Spleen (tissue), 11 donors: ENCODE measurements at regions not wholly inside any gene's neighbourhood (a gene's known extent, or its start where the extent isn't known, plus 50 kb on each side); places are given as distances from the start of the nearest gene placed in this dataset.
"Not testable (repeated sequence)": the region's sequence is repeated elsewhere in the genome, so short reads cannot be mapped to it uniquely, and the experiment has no call there.

Source experiments
- DNase-seq: peaks from one replicate; pipeline ENCODE4 v3.0.0-alpha.2; 2020
- H3K27ac ChIP-seq, 8 donors: fragments of 200-600 bp; sonication (generic) in 7 of 8; 1 replicate in 4 of 8; 2 replicates in 4 of 8; pipeline versions ENCODE4 v1.5.0 to v1.8.0; 2016 to 2021; ENCODE audit warnings: inconsistent platforms in 4 of 8, mild to moderate bottlenecking in 4 of 8, moderate library complexity in 1 of 8
- H3K27me3 ChIP-seq, 7 donors: fragments of 200-600 bp; sonication (generic) in 6 of 7; replicated peaks in 1 of 7; 1 replicate in 4 of 7; 2 replicates in 3 of 7; pipeline versions ENCODE4 v1.5.0 to v1.8.0; 2016 to 2021; ENCODE audit warnings: inconsistent platforms in 3 of 7, mild to moderate bottlenecking in 1 of 7
- H3K36me3 ChIP-seq, 6 donors: fragments of 200-600 bp; sonication (generic) in 5 of 6; 1 replicate in 4 of 6; 2 replicates in 2 of 6; pipeline versions ENCODE4 v1.5.0 to v1.8.0; 2016 to 2021; ENCODE audit warnings: inconsistent platforms in 2 of 6
- H3K4me1 ChIP-seq, 6 donors: fragments of 200-600 bp; sonication (generic) in 5 of 6; 1 replicate in 3 of 6; 2 replicates in 3 of 6; pipeline versions ENCODE4 v1.5.0 to v1.8.0; 2016 to 2021; ENCODE audit warnings: inconsistent platforms in 3 of 6
- H3K4me3 ChIP-seq, 8 donors: fragments of 200-600 bp; sonication (generic) in 7 of 8; 1 replicate in 4 of 8; 2 replicates in 4 of 8; pipeline versions ENCODE4 v1.5.0 to v1.8.0; 2016 to 2021; ENCODE audit warnings: inconsistent platforms in 4 of 8, mild to moderate bottlenecking in 4 of 8, moderate library complexity in 2 of 8
- H3K9me3 ChIP-seq, 8 donors: fragments of 200-600 bp; sonication (generic) in 7 of 8; 1 replicate in 4 of 8; 2 replicates in 4 of 8; pipeline versions ENCODE4 v1.5.0 to v1.8.0; 2016 to 2021; ENCODE audit warnings: inconsistent platforms in 4 of 8
- POLR2A ChIP-seq, 3 donors: fragments of 450-650 bp; IDR thresholded peaks; one replicate each; pipeline ENCODE4 v1.5.1; 2017; ENCODE audit warnings: antibody characterized with exemption in 3 of 3, mild to moderate bottlenecking in 1 of 3
- POLR2AphosphoS5 ChIP-seq, 3 donors: sonication (generic); formaldehyde crosslinking; IDR thresholded peaks; one replicate each; pipeline ENCODE4 v1.5.1; 2017; ENCODE audit warnings: antibody characterized with exemption in 3 of 3
- WGBS, 5 donors: extraction: QIAGEN DNeasy Blood & Tissue Kit in 3 of 5; methylation state at CpG; one replicate each; pipeline versions ENCODE4 v1.1.5 to v1.1.7; 2013 to 2018; 5-methylcytosine and 5-hydroxymethylcytosine counted together
- intact Hi-C: fragments of 100-400 bp; cut with DNase I; formaldehyde crosslinking; loops from one replicate; pipeline ENCODE4 v1.15.0; 2023; ENCODE audit warnings: low total_unique reads
- TF ChIP-seq, protein P1 (sequence below), 11 experiments: fragments of 200-600 bp in 7 of 11; fragments of 450-650 bp in 4 of 11; sonication (generic) in 4 of 11; IDR thresholded peaks in 8 of 11; conservative IDR thresholded peaks in 3 of 11; 1 replicate in 7 of 11; 2 replicates in 4 of 11; pipeline versions ENCODE4 v1.4.0 to v1.8.0; 2016 to 2021; ENCODE audit warnings: antibody characterized with exemption in 11 of 11, inconsistent platforms in 4 of 11, mild to moderate bottlenecking in 1 of 11
- donor health status: healthy with polysubstance abuse.
- donor health status: DM: no; HTN: no; CAD: no; lungs with moderate emphysema.
- donor health status: DM: no; HTN: no; CAD: no.
- donor health status: Bipolar disorder and iron deficiency.
- donor health status: healthy.
- donor health status: DM: no; HTN: no; CAD: no.
- donor health status: DM: yes; HTN: yes; CAD: no.

DNA sequence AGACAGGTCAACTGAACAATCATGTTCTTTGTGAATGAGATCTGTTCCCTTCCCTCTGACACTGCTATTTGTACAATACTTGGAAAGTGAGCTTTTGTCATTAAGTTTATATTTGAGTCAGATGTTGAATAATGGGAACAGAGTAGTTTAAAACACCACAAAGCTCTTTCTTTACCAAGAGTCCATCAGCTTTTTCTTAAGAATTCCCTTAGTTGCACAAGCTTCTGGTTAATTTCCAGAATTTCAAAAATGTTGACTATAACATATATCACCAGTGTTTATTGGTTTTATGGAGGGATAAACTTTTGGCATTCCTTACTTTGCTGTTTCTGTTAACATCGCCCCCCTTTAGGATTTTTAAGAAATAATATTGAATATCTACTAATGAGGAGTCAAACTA, 403.7 kb downstream of the CCDC85A start:
- H3K9me3 ChIP-seq, result no peaks in the 10 kb centered on the region
- no peak overlapping the region for H3K4me3 ChIP-seq
- TF ChIP-seq POLR2A (IDR thresholded peaks at IDR 0.05), result no peak
- no peak for TF ChIP-seq POLR2AphosphoS5 (IDR thresholded peaks at IDR 0.05)
- TF ChIP-seq, protein P1, sequence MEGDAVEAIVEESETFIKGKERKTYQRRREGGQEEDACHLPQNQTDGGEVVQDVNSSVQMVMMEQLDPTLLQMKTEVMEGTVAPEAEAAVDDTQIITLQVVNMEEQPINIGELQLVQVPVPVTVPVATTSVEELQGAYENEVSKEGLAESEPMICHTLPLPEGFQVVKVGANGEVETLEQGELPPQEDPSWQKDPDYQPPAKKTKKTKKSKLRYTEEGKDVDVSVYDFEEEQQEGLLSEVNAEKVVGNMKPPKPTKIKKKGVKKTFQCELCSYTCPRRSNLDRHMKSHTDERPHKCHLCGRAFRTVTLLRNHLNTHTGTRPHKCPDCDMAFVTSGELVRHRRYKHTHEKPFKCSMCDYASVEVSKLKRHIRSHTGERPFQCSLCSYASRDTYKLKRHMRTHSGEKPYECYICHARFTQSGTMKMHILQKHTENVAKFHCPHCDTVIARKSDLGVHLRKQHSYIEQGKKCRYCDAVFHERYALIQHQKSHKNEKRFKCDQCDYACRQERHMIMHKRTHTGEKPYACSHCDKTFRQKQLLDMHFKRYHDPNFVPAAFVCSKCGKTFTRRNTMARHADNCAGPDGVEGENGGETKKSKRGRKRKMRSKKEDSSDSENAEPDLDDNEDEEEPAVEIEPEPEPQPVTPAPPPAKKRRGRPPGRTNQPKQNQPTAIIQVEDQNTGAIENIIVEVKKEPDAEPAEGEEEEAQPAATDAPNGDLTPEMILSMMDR (IDR thresholded peaks at IDR 0.05 in 8 of 11, conservative IDR thresholded peaks at IDR 0.05 in 3 of 11), result no peak
- H3K4me1 ChIP-seq, result no peaks in the 10 kb centered on the region
- no peaks in the 10 kb centered on the region for H3K36me3 ChIP-seq
- intact Hi-C loops, result no loop called here
- H3K27me3 ChIP-seq, result no peaks in the 10 kb centered on the region
- WGBS, 5 donors, result 67 to 91% (median 77%) methylated on average over 1 of the region's 1 CpG
- no peak for DNase-seq
- H3K27ac ChIP-seq, result no peak overlapping the region

DNA sequence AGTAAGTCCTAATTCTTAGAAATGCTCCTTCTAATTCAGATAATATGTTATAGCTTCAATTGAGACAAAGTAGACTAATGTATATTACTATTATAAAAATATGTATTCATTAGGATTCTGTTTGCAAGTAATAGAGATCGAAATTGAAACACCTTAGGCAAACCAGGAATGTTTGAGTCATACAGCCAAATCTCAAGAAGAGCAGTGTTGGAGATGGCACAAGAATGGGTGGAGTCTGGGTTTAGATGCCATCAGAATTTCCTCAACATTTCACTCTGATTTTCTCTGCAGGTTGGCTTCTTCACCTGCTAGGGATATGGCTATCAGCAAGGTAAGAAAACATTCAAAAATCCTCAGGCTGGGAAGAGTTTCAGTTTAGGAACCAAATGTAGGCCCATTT, 405.4 kb downstream of the CCDC85A start:
- Histone ChIP-seq H3K4me1 (no peaks in the 10 kb centered on the region), H3K4me3 (no peak overlapping the region), H3K9me3 (peaks cover 0 to 3% (median 0%) of the 10 kb centered on the region in 8 donors), H3K36me3 (no peaks in the 10 kb centered on the region), H3K27ac (no peak overlapping the region), H3K27me3 (no peaks in the 10 kb centered on the region)
- TF ChIP-seq POLR2A (IDR thresholded peaks at IDR 0.05) (no peak), POLR2AphosphoS5 (IDR thresholded peaks at IDR 0.05) (no peak)
- TF ChIP-seq, protein P1 (IDR thresholded peaks at IDR 0.05 in 8 of 11, conservative IDR thresholded peaks at IDR 0.05 in 3 of 11), result no peak
- no peak for DNase-seq
- 68 to 85% (median 74%) methylated on average over 1 of the region's 1 CpG for WGBS, 5 donors
- intact Hi-C loops, result no loop called here

- Histone ChIP-seq H3K27me3 (no peaks in the 10 kb centered on the region), H3K4me1 (no peaks in the 10 kb centered on the region), H3K9me3 (peaks cover 0 to 6% (median 0%) of the 10 kb centered on the region in 8 donors), H3K27ac (no peak overlapping the region), H3K4me3 (no peak overlapping the region), H3K36me3 (no peaks in the 10 kb centered on the region)
- no peak for DNase-seq
- TF ChIP-seq, protein P1 (IDR thresholded peaks at IDR 0.05 in 8 of 11, conservative IDR thresholded peaks at IDR 0.05 in 3 of 11), result no peak
- no peak for TF ChIP-seq POLR2AphosphoS5 (IDR thresholded peaks at IDR 0.05)
- TF ChIP-seq POLR2A (IDR thresholded peaks at IDR 0.05), result no peak
- intact Hi-C loops, result no loop called here
Measured at GRCh38 chr2:56589835-56590234, 406.0 kb downstream of the CCDC85A start.

DNA sequence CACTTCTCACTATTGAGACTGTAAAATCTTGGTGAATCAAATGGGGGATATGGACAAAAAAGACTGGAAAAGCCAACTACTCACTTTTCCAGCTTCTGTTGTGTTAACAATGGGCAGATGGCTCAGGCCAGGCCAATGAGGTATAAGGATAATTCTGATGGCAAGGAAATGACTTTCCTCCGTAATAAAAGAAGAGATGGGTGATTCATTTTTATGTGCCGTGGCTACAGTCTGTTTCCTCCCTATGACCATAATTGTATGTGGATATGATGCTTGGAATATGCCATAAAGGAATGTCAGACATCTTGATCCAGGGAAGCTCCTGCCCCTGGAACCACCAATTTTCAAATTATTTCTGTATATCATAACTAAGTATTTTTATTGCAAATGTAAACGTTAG, 406.8 kb downstream of the CCDC85A start:
- Histone ChIP-seq H3K4me3 (no peak overlapping the region), H3K27me3 (no peaks in the 10 kb centered on the region), H3K27ac (no peak overlapping the region), H3K4me1 (no peaks in the 10 kb centered on the region), H3K36me3 (no peaks in the 10 kb centered on the region), H3K9me3 (peaks cover 0 to 10% (median 0%) of the 10 kb centered on the region in 8 donors)
- intact Hi-C loops, result no loop called here
- TF ChIP-seq, protein P1 (IDR thresholded peaks at IDR 0.05 in 8 of 11, conservative IDR thresholded peaks at IDR 0.05 in 3 of 11), result no peak
- TF ChIP-seq POLR2AphosphoS5 (IDR thresholded peaks at IDR 0.05), result no peak
- no peak for TF ChIP-seq POLR2A (IDR thresholded peaks at IDR 0.05)
- no peak for DNase-seq
- 42 to 87% (median 49%) methylated on average over 3 of the region's 3 CpGs for WGBS, 5 donors

GRCh38 chr2:56606086-56606485, 422.3 kb downstream of the CCDC85A start:
- H3K27me3 ChIP-seq, H3K27ac ChIP-seq, H3K4me3 ChIP-seq, H3K4me1 ChIP-seq, DNase-seq, intact Hi-C loops, H3K36me3 ChIP-seq: not testable (repeated sequence)
- WGBS, 5 donors, result 77 to 94% (median 82%) methylated on average over 7 to 9 of the region's 9 CpGs
- peaks cover 0 to 18% (median 2%) of the 10 kb centered on the region in 8 donors for H3K9me3 ChIP-seq
